Peyer's patch (tissue), 4 donors: ENCODE measurements at regions not wholly inside any gene's neighbourhood (a gene's known extent, or its start where the extent isn't known, plus 50 kb on each side); places are given as distances from the start of the nearest gene placed in this dataset.

Source experiments
- CTCF ChIP-seq, 6 experiments: fragments of 450-650 bp in 4 of 6; fragments of 200-600 bp in 2 of 6; sonication (generic) in 1 of 6; IDR thresholded peaks; one replicate each; pipeline ENCODE4 v1.5.1; 2017 to 2019; ENCODE audit warnings: antibody characterized with exemption in 6 of 6, mild to moderate bottlenecking in 3 of 6, moderate library complexity in 1 of 6
- POLR2A ChIP-seq, 2 donors: fragments of 450-650 bp; IDR thresholded peaks; one replicate each; pipeline ENCODE4 v1.5.1; 2017; ENCODE audit warnings: antibody characterized with exemption in 2 of 2, mild to moderate bottlenecking in 2 of 2, moderate library complexity in 2 of 2

- no peak for TF ChIP-seq CTCF (IDR thresholded peaks at IDR 0.05)
- TF ChIP-seq POLR2A (IDR thresholded peaks at IDR 0.05) = no peak
Measured at GRCh38 chr12:67742461-67742860, 93.9 kb downstream of the DYRK2 start.
